Hepatocyte (in vitro differentiated cells): ENCODE measurements at regions not wholly inside any gene's neighbourhood (a gene's known extent, or its start where the extent isn't known, plus 50 kb on each side); places are given as distances from the start of the nearest gene placed in this dataset.

ENCODE experiments used
- CTCF ChIP-seq: fragments of 200-600 bp; sonication (generic); IDR thresholded peaks from 2 replicates; pipeline ENCODE4 v1.5.1; 2016; ENCODE audit warnings: antibody characterized with exemption, mild to moderate bottlenecking; ENCODE audit not compliant: poor library complexity
- EZH2 ChIP-seq: fragments of 200-600 bp; sonication (generic); IDR thresholded peaks from 2 replicates; pipeline ENCODE4 v1.6.1; 2016; ENCODE audit warnings: antibody characterized with exemption, mild to moderate bottlenecking, borderline replicate concordance
- EZH2phosphoT487 ChIP-seq: fragments of 200-600 bp; sonication (generic); IDR thresholded peaks from one replicate; pipeline ENCODE4 v1.6.1; 2018; ENCODE audit warnings: antibody characterized with exemption, mild to moderate bottlenecking, low read depth, moderate library complexity; ENCODE audit not compliant: unreplicated experiment, severe bottlenecking

DNA sequence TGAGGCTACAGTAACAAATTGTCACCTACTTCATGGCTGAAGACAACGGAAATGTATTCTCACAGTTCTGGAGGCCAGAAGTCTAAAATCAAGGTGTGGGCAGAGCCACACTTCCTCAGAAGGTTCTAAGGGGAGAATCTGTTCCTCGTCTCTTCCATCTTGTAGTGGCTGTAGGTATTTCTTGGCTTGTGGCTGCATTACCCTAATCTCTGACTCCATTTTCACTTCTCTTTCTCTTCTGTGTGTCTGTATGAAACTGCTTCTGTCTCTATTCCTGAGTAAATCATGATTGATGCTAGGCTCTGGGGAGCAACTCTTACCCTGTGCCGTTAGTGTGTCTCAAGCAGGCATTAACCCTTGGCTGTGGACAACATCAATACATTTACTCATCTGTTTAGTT, 164.7 kb downstream of the SQOR start:
- TF ChIP-seq CTCF (no peak), EZH2 (no peak), EZH2phosphoT487 (no peak)
